NT2/D1 (cell line): ENCODE measurements at regions not wholly inside any gene's neighbourhood (a gene's known extent, or its start where the extent isn't known, plus 50 kb on each side); places are given as distances from the start of the nearest gene placed in this dataset.

ENCODE experiments used
- SUZ12 ChIP-seq: IDR thresholded peaks from 2 replicates; pipeline ENCODE4 v1.6.1; 2011; ENCODE audit not compliant: insufficient read length, insufficient read depth; ENCODE audit errors: extremely low read depth
- YY1 ChIP-seq: IDR thresholded peaks from 2 replicates; pipeline ENCODE4 v1.6.1; 2011; ENCODE audit not compliant: insufficient read length, insufficient read depth
- ZNF274 ChIP-seq: IDR thresholded peaks from 2 replicates; pipeline ENCODE4 v1.6.1; 2011; ENCODE audit warnings: mild to moderate bottlenecking, low read depth, low read length

DNA sequence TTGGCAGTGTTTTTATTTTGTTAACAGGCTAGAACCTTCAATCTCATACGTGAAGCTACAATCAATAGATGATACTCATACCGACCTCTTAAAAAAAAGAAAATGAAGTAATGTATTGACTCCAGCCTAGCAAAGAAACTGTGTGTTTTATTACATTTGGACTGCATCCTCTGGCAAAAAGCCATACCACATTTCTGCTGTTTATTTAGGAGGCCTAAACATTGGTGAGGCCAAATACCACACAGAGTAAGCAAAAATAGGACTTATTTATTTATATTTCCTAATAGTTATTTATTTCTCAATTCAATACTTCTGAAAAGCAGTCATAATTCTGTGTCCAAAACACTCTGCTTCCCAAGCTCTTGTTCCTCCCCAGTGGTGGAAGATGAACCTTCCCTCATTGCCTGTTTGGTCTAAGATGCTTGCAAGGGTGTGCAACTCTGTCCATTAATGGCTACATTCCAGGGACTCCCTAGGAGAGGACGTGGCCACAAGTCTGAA, 398.8 kb upstream of the KLF6 start:
- TF ChIP-seq YY1, result no peak
- no peak for TF ChIP-seq ZNF274
- no peak for TF ChIP-seq SUZ12
